Stomach (tissue), 4 donors: ENCODE measurements at regions not wholly inside any gene's neighbourhood (a gene's known extent, or its start where the extent isn't known, plus 50 kb on each side); places are given as distances from the start of the nearest gene placed in this dataset.

ENCODE experiments used
- EP300 ChIP-seq: sonication (generic); formaldehyde crosslinking; IDR thresholded peaks from one replicate; pipeline ENCODE4 v1.6.1; 2017; ENCODE audit warnings: antibody characterized with exemption
- TF ChIP-seq, protein P1 (sequence below), 7 experiments: fragments of 450-650 bp in 4 of 7; fragments of 200-600 bp in 3 of 7; sonication (generic) in 3 of 7; IDR thresholded peaks; one replicate each; pipeline ENCODE4 v1.5.1; 2016 to 2019; ENCODE audit warnings: antibody characterized with exemption in 7 of 7, control low read depth in 2 of 7, mild to moderate bottlenecking in 1 of 7

GRCh38 chr5:2454876-2455275 lies 296.6 kb downstream of the IRX2 start:
- TF ChIP-seq, protein P1, sequence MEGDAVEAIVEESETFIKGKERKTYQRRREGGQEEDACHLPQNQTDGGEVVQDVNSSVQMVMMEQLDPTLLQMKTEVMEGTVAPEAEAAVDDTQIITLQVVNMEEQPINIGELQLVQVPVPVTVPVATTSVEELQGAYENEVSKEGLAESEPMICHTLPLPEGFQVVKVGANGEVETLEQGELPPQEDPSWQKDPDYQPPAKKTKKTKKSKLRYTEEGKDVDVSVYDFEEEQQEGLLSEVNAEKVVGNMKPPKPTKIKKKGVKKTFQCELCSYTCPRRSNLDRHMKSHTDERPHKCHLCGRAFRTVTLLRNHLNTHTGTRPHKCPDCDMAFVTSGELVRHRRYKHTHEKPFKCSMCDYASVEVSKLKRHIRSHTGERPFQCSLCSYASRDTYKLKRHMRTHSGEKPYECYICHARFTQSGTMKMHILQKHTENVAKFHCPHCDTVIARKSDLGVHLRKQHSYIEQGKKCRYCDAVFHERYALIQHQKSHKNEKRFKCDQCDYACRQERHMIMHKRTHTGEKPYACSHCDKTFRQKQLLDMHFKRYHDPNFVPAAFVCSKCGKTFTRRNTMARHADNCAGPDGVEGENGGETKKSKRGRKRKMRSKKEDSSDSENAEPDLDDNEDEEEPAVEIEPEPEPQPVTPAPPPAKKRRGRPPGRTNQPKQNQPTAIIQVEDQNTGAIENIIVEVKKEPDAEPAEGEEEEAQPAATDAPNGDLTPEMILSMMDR (IDR thresholded peaks at IDR 0.05) = no peak
- TF ChIP-seq EP300 = no peak
